ENCODE measurements at regions not wholly inside any gene's neighbourhood (a gene's known extent, or its start where the extent isn't known, plus 50 kb on each side); places are given as distances from the start of the nearest gene placed in this dataset.

GRCh38 chr13:48797127-48797526 lies 143.4 kb downstream of the CYSLTR2 start:
- Histone ChIP-seq H3K27me3 (no peaks in the 10 kb centered on the region), H3K4me1 (no peaks in the 10 kb centered on the region), H3K9me3 (no peaks in the 10 kb centered on the region), H3K27ac (no peak overlapping the region), H3K4me3 (no peak overlapping the region), H3K36me3 (no peaks in the 10 kb centered on the region)
- DNase-seq, result no peak
- no peak for TF ChIP-seq CTCF (IDR thresholded peaks at IDR 0.05)
- intact Hi-C loops (cut with DNase I), result no loop called here
- ATAC-seq, result no peak

- Histone ChIP-seq H3K27ac (no peak overlapping the region), H3K4me3 (no peak overlapping the region), H3K36me3 (no peaks in the 10 kb centered on the region), H3K4me1 (no peaks in the 10 kb centered on the region), H3K27me3 (no peaks in the 10 kb centered on the region), H3K9me3 (no peaks in the 10 kb centered on the region)
- TF ChIP-seq CTCF (IDR thresholded peaks at IDR 0.05), result no peak
- intact Hi-C loops (cut with DNase I), result no loop called here
- DNase-seq (no peak), ATAC-seq (no peak)
Measured at GRCh38 chr13:48797761-48798160, 144.0 kb downstream of the CYSLTR2 start.

- Histone ChIP-seq H3K4me1 (no peaks in the 10 kb centered on the region), H3K27ac (no peak overlapping the region), H3K9me3 (no peaks in the 10 kb centered on the region), H3K27me3 (no peaks in the 10 kb centered on the region), H3K36me3 (no peaks in the 10 kb centered on the region), H3K4me3 (no peak overlapping the region)
- TF ChIP-seq CTCF (IDR thresholded peaks at IDR 0.05), result no peak
- ATAC-seq, result no peak
- no peak for DNase-seq
- intact Hi-C loops (cut with DNase I), result no loop called here
Measured at GRCh38 chr13:48798180-48798579, 144.5 kb downstream of the CYSLTR2 start.

GRCh38 chr13:48801255-48801654 lies 147.5 kb downstream of the CYSLTR2 start:
- no peak for ATAC-seq
- Histone ChIP-seq H3K4me1 (no peaks in the 10 kb centered on the region), H3K36me3 (no peaks in the 10 kb centered on the region), H3K27me3 (no peaks in the 10 kb centered on the region), H3K9me3 (no peaks in the 10 kb centered on the region), H3K4me3 (no peak overlapping the region), H3K27ac (no peak overlapping the region)
- intact Hi-C loops (cut with DNase I), result no loop called here
- TF ChIP-seq CTCF (IDR thresholded peaks at IDR 0.05), result no peak
- DNase-seq, result no peak

- Histone ChIP-seq H3K4me1 (no peaks in the 10 kb centered on the region), H3K4me3 (no peak overlapping the region), H3K27me3 (no peaks in the 10 kb centered on the region), H3K36me3 (no peaks in the 10 kb centered on the region), H3K9me3 (no peaks in the 10 kb centered on the region), H3K27ac (no peak overlapping the region)
- no peak for DNase-seq
- intact Hi-C loops (cut with DNase I), result no loop called here
- no peak for ATAC-seq
- TF ChIP-seq CTCF (IDR thresholded peaks at IDR 0.05), result no peak
Measured at GRCh38 chr13:48804821-48805601, 151.3 kb downstream of the CYSLTR2 start.

GRCh38 chr13:48806522-48806921 lies 152.8 kb downstream of the CYSLTR2 start:
- DNase-seq (no peak), ATAC-seq (no peak)
- H3K4me1 ChIP-seq, result no peaks in the 10 kb centered on the region
- no peaks in the 10 kb centered on the region for H3K9me3 ChIP-seq
- TF ChIP-seq CTCF (IDR thresholded peaks at IDR 0.05), result no peak
- H3K4me3 ChIP-seq, result no peak overlapping the region
- no peaks in the 10 kb centered on the region for H3K36me3 ChIP-seq
- no peak overlapping the region for H3K27ac ChIP-seq
- intact Hi-C loops (cut with DNase I), result no loop called here
- H3K27me3 ChIP-seq, result no peaks in the 10 kb centered on the region
